H9 (cell line): ENCODE measurements at regions not wholly inside any gene's neighbourhood (a gene's known extent, or its start where the extent isn't known, plus 50 kb on each side); places are given as distances from the start of the nearest gene placed in this dataset.

Source experiments
- DNase-seq: peaks from one replicate; pipeline ENCODE4 v3.0.0-alpha.2; 2017
- H2AFZ ChIP-seq: one replicate; pipeline ENCODE4 v1.6.1; 2013; ENCODE audit warnings: mild to moderate bottlenecking, low read length, control low read depth, moderate library complexity
- H2AK5ac ChIP-seq: 2 replicates; pipeline ENCODE4 v1.6.1; 2013; ENCODE audit warnings: low read length, control low read depth, mixed read lengths; ENCODE audit not compliant: insufficient read length
- H2BK120ac ChIP-seq: one replicate; pipeline ENCODE4 v1.6.1; 2013; ENCODE audit warnings: low read depth, mild to moderate bottlenecking, low read length, control low read depth, inconsistent platforms; ENCODE audit not compliant: poor library complexity, severe bottlenecking
- H2BK12ac ChIP-seq: 2 replicates; pipeline ENCODE4 v1.6.1; 2013; ENCODE audit warnings: low read length, control low read depth, mixed read lengths, low read depth; ENCODE audit not compliant: insufficient read length
- H2BK15ac ChIP-seq: 2 replicates; pipeline ENCODE4 v1.6.1; 2013; ENCODE audit warnings: low read depth, low read length, control low read depth
- H2BK20ac ChIP-seq: one replicate; pipeline ENCODE4 v1.6.1; 2013; ENCODE audit warnings: low read depth, mild to moderate bottlenecking, low read length, control low read depth, inconsistent platforms; ENCODE audit not compliant: poor library complexity, severe bottlenecking
- H2BK5ac ChIP-seq: 2 replicates; pipeline ENCODE4 v1.6.1; 2013; ENCODE audit warnings: low read length, control low read depth, mixed read lengths; ENCODE audit not compliant: insufficient read length
- H3K14ac ChIP-seq: 2 replicates; pipeline ENCODE4 v1.6.1; 2013; ENCODE audit warnings: low read length, control low read depth; ENCODE audit not compliant: insufficient read depth
- H3K18ac ChIP-seq: 2 replicates; pipeline ENCODE4 v1.6.1; 2013; ENCODE audit warnings: low read depth, mild to moderate bottlenecking, mixed read lengths, low read length, control low read depth; ENCODE audit not compliant: insufficient read length
- H3K23ac ChIP-seq: 2 replicates; pipeline ENCODE4 v1.6.1; 2013; ENCODE audit warnings: low read length, control low read depth, mixed read lengths, low read depth; ENCODE audit not compliant: insufficient read length
- H3K23me2 ChIP-seq: 2 replicates; pipeline ENCODE4 v1.6.1; 2013; ENCODE audit warnings: low read depth, mild to moderate bottlenecking, mixed read lengths, low read length, control low read depth; ENCODE audit not compliant: insufficient read length, poor library complexity, severe bottlenecking
- H3K27ac ChIP-seq: 2 replicates; pipeline ENCODE4 v1.5.1; 2013; ENCODE audit warnings: low read length, control low read depth, mixed read lengths, low read depth; ENCODE audit not compliant: insufficient read length
- H3K27me3 ChIP-seq: 2 replicates; pipeline ENCODE4 v1.6.1; 2013; ENCODE audit warnings: low read length, control low read depth, inconsistent platforms; ENCODE audit not compliant: insufficient read depth
- H3K4ac ChIP-seq: 2 replicates; pipeline ENCODE4 v1.6.1; 2013; ENCODE audit warnings: low read depth, mild to moderate bottlenecking, control low read depth, inconsistent platforms, low read length, moderate library complexity
- H3K4me1 ChIP-seq: 2 replicates; pipeline ENCODE4 v1.6.1; 2013; ENCODE audit warnings: low read length, control low read depth, inconsistent platforms; ENCODE audit not compliant: insufficient read depth
- H3K4me2 ChIP-seq: 2 replicates; pipeline ENCODE4 v1.6.1; 2013; ENCODE audit warnings: low read length, control low read depth, mixed read lengths; ENCODE audit not compliant: insufficient read length, insufficient read depth
- H3K56ac ChIP-seq: 2 replicates; pipeline ENCODE4 v1.6.1; 2013; ENCODE audit warnings: low read depth, mild to moderate bottlenecking, mixed read lengths, low read length, control low read depth; ENCODE audit not compliant: insufficient read length
- H3K79me1 ChIP-seq: 2 replicates; pipeline ENCODE4 v1.6.1; 2013; ENCODE audit warnings: low read depth, mild to moderate bottlenecking, moderate library complexity, low read length, control low read depth, inconsistent platforms; ENCODE audit not compliant: insufficient read depth, poor library complexity, severe bottlenecking
- H3K79me2 ChIP-seq: 2 replicates; pipeline ENCODE4 v1.6.1; 2013; ENCODE audit warnings: low read length, control low read depth, inconsistent platforms; ENCODE audit not compliant: insufficient read depth
- H3K9ac ChIP-seq: 2 replicates; pipeline ENCODE4 v1.6.1; 2013; ENCODE audit warnings: low read length, control low read depth, mixed read lengths; ENCODE audit not compliant: insufficient read length; ENCODE audit errors: extremely low read depth
- H3K9me3 ChIP-seq: one replicate; pipeline ENCODE4 v1.6.1; 2013; ENCODE audit warnings: low read depth, low read length, inconsistent platforms; ENCODE audit not compliant: control insufficient read depth
- H3T11ph ChIP-seq: one replicate; pipeline ENCODE4 v1.6.1; 2013; ENCODE audit warnings: mild to moderate bottlenecking, low read length, control low read depth, inconsistent platforms
- H4K20me1 ChIP-seq: one replicate; pipeline ENCODE4 v1.6.1; 2013; ENCODE audit not compliant: control insufficient read depth, insufficient read length, insufficient read depth
- H4K5ac ChIP-seq: 2 replicates; pipeline ENCODE4 v1.6.1; 2013; ENCODE audit warnings: low read depth, mild to moderate bottlenecking, mixed read lengths, low read length, control low read depth; ENCODE audit not compliant: insufficient read length
- H4K8ac ChIP-seq: replicated peaks from 2 replicates; pipeline ENCODE4 v1.6.1; 2013; ENCODE audit warnings: low read length, control low read depth, mixed read lengths, low read depth; ENCODE audit not compliant: insufficient read length
- H4K91ac ChIP-seq: 2 replicates; pipeline ENCODE4 v1.6.1; 2013; ENCODE audit warnings: low read depth, mild to moderate bottlenecking, moderate library complexity, mixed read lengths, low read length, control low read depth; ENCODE audit not compliant: insufficient read length
- H3K27ac Mint-ChIP-seq, 3 experiments: 2 replicates in 2 of 3; 3 replicates in 1 of 3; pipeline ENCODE4 v1.8.0; 2020 to 2021; ENCODE audit warnings: mixed read lengths in 3 of 3, mild to moderate bottlenecking in 1 of 3, moderate library complexity in 1 of 3
- H3K27me3 Mint-ChIP-seq: 2 replicates; pipeline ENCODE4 v1.8.0; 2021; ENCODE audit warnings: low read depth, mild to moderate bottlenecking, moderate library complexity, mixed read lengths
- H3K36me3 Mint-ChIP-seq, 3 experiments: 2 replicates in 2 of 3; 3 replicates in 1 of 3; pipeline ENCODE4 v1.8.0; 2020 to 2021; ENCODE audit warnings: low read depth in 3 of 3, mixed read lengths in 3 of 3; ENCODE audit not compliant: insufficient read depth in 1 of 3
- H3K4me1 Mint-ChIP-seq, 2 experiments: 2 replicates each; pipeline ENCODE4 v1.8.0; 2020; ENCODE audit warnings: mixed read lengths in 2 of 2
- H3K4me3 Mint-ChIP-seq, 2 experiments: 2 replicates in 1 of 2; 3 replicates in 1 of 2; pipeline ENCODE4 v1.8.0; 2020 to 2021; ENCODE audit warnings: mild to moderate bottlenecking in 2 of 2, mixed read lengths in 2 of 2, moderate library complexity in 1 of 2
- H3K9me3 Mint-ChIP-seq, 2 experiments: 2 replicates in 1 of 2; 3 replicates in 1 of 2; pipeline ENCODE4 v1.8.0; 2020; ENCODE audit warnings: mild to moderate bottlenecking in 2 of 2, mixed read lengths in 2 of 2, moderate library complexity in 1 of 2
- WGBS: extraction: QIAGEN DNeasy Blood & Tissue Kit; methylation state at CpG from one replicate; pipeline ENCODE4 v1.1.7; 2013; ENCODE audit warnings: missing lambda C conversion rate, low lambda C conversion rate, mixed read lengths; ENCODE audit not compliant: insufficient read length; ENCODE audit errors: extremely low coverage; 5-methylcytosine and 5-hydroxymethylcytosine counted together
- TF ChIP-seq, protein P1 (sequence below): fragments of 200-600 bp; sonication (generic); conservative IDR thresholded peaks from 3 replicates; pipeline ENCODE4 v1.8.0; 2021; ENCODE audit warnings: antibody characterized with exemption, mild to moderate bottlenecking

DNA sequence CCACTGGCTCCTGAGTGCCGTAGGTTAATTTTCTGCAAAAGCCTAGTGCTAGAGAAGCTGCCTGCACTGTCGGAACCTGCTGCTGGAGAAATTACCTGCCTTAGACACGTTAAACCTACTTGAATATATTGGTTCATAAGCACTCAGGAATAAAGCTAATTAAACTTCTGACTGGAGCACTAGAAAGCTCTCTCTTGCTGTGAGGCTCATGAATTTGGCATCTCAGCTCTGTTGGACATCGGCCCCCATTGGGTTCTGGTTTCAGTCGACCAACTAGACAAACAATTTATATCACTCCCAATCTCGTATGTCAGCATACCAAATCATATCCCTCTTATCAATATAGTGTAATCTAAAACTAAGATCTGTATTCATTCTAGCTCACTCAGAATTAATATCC, 52.4 kb upstream of the SEMA3C start:
- no peak overlapping the region for H3K4me3 Mint-ChIP-seq
- Histone ChIP-seq H4K91ac (no peak overlapping the region), H3K9ac (no peak overlapping the region), H3K27me3 (no peaks in the 10 kb centered on the region), H2BK120ac (no peak overlapping the region), H3K4ac (no peak overlapping the region), H3K4me2 (no peak overlapping the region), H4K20me1 (no peaks in the 10 kb centered on the region), H3K23ac (no peak overlapping the region), H3K14ac (no peak overlapping the region), H3K4me1 (no peaks in the 10 kb centered on the region), H4K5ac (no peak overlapping the region), H3K9me3 (no peaks in the 10 kb centered on the region), H4K8ac (no peak overlapping the region), H3K27ac (no peak overlapping the region), H2BK5ac (no peak overlapping the region), H3T11ph (no peak overlapping the region), H3K23me2 (no peaks in the 10 kb centered on the region), H3K56ac (no peak overlapping the region), H2AFZ (no peak overlapping the region), H3K79me1 (no peaks in the 10 kb centered on the region), H3K79me2 (no peaks in the 10 kb centered on the region), H2BK15ac (no peak overlapping the region), H2BK12ac (no peak overlapping the region), H2BK20ac (no peak overlapping the region), H2AK5ac (no peak overlapping the region), H3K18ac (no peak overlapping the region)
- peaks cover 0 to 7% of the 10 kb centered on the region in 2 experiments; a peak in 3 of 5 replicates for H3K9me3 Mint-ChIP-seq
- peaks cover 6% of the 10 kb centered on the region in 2 experiments for H3K4me1 Mint-ChIP-seq
- no CpG with 5 or more reads among the region's 6 CpGs for WGBS
- H3K36me3 Mint-ChIP-seq = peaks cover 0 to 3% (median 0%) of the 10 kb centered on the region in 3 experiments; a peak in 3 of 7 replicates
- H3K27me3 Mint-ChIP-seq = no peaks in the 10 kb centered on the region
- DNase-seq = no peak
- TF ChIP-seq, protein P1, sequence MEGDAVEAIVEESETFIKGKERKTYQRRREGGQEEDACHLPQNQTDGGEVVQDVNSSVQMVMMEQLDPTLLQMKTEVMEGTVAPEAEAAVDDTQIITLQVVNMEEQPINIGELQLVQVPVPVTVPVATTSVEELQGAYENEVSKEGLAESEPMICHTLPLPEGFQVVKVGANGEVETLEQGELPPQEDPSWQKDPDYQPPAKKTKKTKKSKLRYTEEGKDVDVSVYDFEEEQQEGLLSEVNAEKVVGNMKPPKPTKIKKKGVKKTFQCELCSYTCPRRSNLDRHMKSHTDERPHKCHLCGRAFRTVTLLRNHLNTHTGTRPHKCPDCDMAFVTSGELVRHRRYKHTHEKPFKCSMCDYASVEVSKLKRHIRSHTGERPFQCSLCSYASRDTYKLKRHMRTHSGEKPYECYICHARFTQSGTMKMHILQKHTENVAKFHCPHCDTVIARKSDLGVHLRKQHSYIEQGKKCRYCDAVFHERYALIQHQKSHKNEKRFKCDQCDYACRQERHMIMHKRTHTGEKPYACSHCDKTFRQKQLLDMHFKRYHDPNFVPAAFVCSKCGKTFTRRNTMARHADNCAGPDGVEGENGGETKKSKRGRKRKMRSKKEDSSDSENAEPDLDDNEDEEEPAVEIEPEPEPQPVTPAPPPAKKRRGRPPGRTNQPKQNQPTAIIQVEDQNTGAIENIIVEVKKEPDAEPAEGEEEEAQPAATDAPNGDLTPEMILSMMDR = no peak
- 0 out of 7 replicates have a peak overlapping the region, but pooled peaks of 1 of the 3 experiments have one; percentile 15 for H3K27ac Mint-ChIP-seq
